H9 (cell line): ENCODE measurements at regions not wholly inside any gene's neighbourhood (a gene's known extent, or its start where the extent isn't known, plus 50 kb on each side); places are given as distances from the start of the nearest gene placed in this dataset.

Experiments used
- DNase-seq: peaks from one replicate; pipeline ENCODE4 v3.0.0-alpha.2; 2017
- H2AFZ ChIP-seq: one replicate; pipeline ENCODE4 v1.6.1; 2013; ENCODE audit warnings: mild to moderate bottlenecking, low read length, control low read depth, moderate library complexity
- H2AK5ac ChIP-seq: 2 replicates; pipeline ENCODE4 v1.6.1; 2013; ENCODE audit warnings: low read length, control low read depth, mixed read lengths; ENCODE audit not compliant: insufficient read length
- H2BK120ac ChIP-seq: one replicate; pipeline ENCODE4 v1.6.1; 2013; ENCODE audit warnings: low read depth, mild to moderate bottlenecking, low read length, control low read depth, inconsistent platforms; ENCODE audit not compliant: poor library complexity, severe bottlenecking
- H2BK12ac ChIP-seq: 2 replicates; pipeline ENCODE4 v1.6.1; 2013; ENCODE audit warnings: low read length, control low read depth, mixed read lengths, low read depth; ENCODE audit not compliant: insufficient read length
- H2BK15ac ChIP-seq: 2 replicates; pipeline ENCODE4 v1.6.1; 2013; ENCODE audit warnings: low read depth, low read length, control low read depth
- H2BK20ac ChIP-seq: one replicate; pipeline ENCODE4 v1.6.1; 2013; ENCODE audit warnings: low read depth, mild to moderate bottlenecking, low read length, control low read depth, inconsistent platforms; ENCODE audit not compliant: poor library complexity, severe bottlenecking
- H2BK5ac ChIP-seq: 2 replicates; pipeline ENCODE4 v1.6.1; 2013; ENCODE audit warnings: low read length, control low read depth, mixed read lengths; ENCODE audit not compliant: insufficient read length
- H3K14ac ChIP-seq: 2 replicates; pipeline ENCODE4 v1.6.1; 2013; ENCODE audit warnings: low read length, control low read depth; ENCODE audit not compliant: insufficient read depth
- H3K18ac ChIP-seq: 2 replicates; pipeline ENCODE4 v1.6.1; 2013; ENCODE audit warnings: low read depth, mild to moderate bottlenecking, mixed read lengths, low read length, control low read depth; ENCODE audit not compliant: insufficient read length
- H3K23ac ChIP-seq: 2 replicates; pipeline ENCODE4 v1.6.1; 2013; ENCODE audit warnings: low read length, control low read depth, mixed read lengths, low read depth; ENCODE audit not compliant: insufficient read length
- H3K23me2 ChIP-seq: 2 replicates; pipeline ENCODE4 v1.6.1; 2013; ENCODE audit warnings: low read depth, mild to moderate bottlenecking, mixed read lengths, low read length, control low read depth; ENCODE audit not compliant: insufficient read length, poor library complexity, severe bottlenecking
- H3K27ac ChIP-seq: 2 replicates; pipeline ENCODE4 v1.5.1; 2013; ENCODE audit warnings: low read length, control low read depth, mixed read lengths, low read depth; ENCODE audit not compliant: insufficient read length
- H3K27me3 ChIP-seq: 2 replicates; pipeline ENCODE4 v1.6.1; 2013; ENCODE audit warnings: low read length, control low read depth, inconsistent platforms; ENCODE audit not compliant: insufficient read depth
- H3K4ac ChIP-seq: 2 replicates; pipeline ENCODE4 v1.6.1; 2013; ENCODE audit warnings: low read depth, mild to moderate bottlenecking, control low read depth, inconsistent platforms, low read length, moderate library complexity
- H3K4me1 ChIP-seq: 2 replicates; pipeline ENCODE4 v1.6.1; 2013; ENCODE audit warnings: low read length, control low read depth, inconsistent platforms; ENCODE audit not compliant: insufficient read depth
- H3K4me2 ChIP-seq: 2 replicates; pipeline ENCODE4 v1.6.1; 2013; ENCODE audit warnings: low read length, control low read depth, mixed read lengths; ENCODE audit not compliant: insufficient read length, insufficient read depth
- H3K56ac ChIP-seq: 2 replicates; pipeline ENCODE4 v1.6.1; 2013; ENCODE audit warnings: low read depth, mild to moderate bottlenecking, mixed read lengths, low read length, control low read depth; ENCODE audit not compliant: insufficient read length
- H3K79me1 ChIP-seq: 2 replicates; pipeline ENCODE4 v1.6.1; 2013; ENCODE audit warnings: low read depth, mild to moderate bottlenecking, moderate library complexity, low read length, control low read depth, inconsistent platforms; ENCODE audit not compliant: insufficient read depth, poor library complexity, severe bottlenecking
- H3K79me2 ChIP-seq: 2 replicates; pipeline ENCODE4 v1.6.1; 2013; ENCODE audit warnings: low read length, control low read depth, inconsistent platforms; ENCODE audit not compliant: insufficient read depth
- H3K9ac ChIP-seq: 2 replicates; pipeline ENCODE4 v1.6.1; 2013; ENCODE audit warnings: low read length, control low read depth, mixed read lengths; ENCODE audit not compliant: insufficient read length; ENCODE audit errors: extremely low read depth
- H3K9me3 ChIP-seq: one replicate; pipeline ENCODE4 v1.6.1; 2013; ENCODE audit warnings: low read depth, low read length, inconsistent platforms; ENCODE audit not compliant: control insufficient read depth
- H3T11ph ChIP-seq: one replicate; pipeline ENCODE4 v1.6.1; 2013; ENCODE audit warnings: mild to moderate bottlenecking, low read length, control low read depth, inconsistent platforms
- H4K20me1 ChIP-seq: one replicate; pipeline ENCODE4 v1.6.1; 2013; ENCODE audit not compliant: control insufficient read depth, insufficient read length, insufficient read depth
- H4K5ac ChIP-seq: 2 replicates; pipeline ENCODE4 v1.6.1; 2013; ENCODE audit warnings: low read depth, mild to moderate bottlenecking, mixed read lengths, low read length, control low read depth; ENCODE audit not compliant: insufficient read length
- H4K8ac ChIP-seq: replicated peaks from 2 replicates; pipeline ENCODE4 v1.6.1; 2013; ENCODE audit warnings: low read length, control low read depth, mixed read lengths, low read depth; ENCODE audit not compliant: insufficient read length
- H4K91ac ChIP-seq: 2 replicates; pipeline ENCODE4 v1.6.1; 2013; ENCODE audit warnings: low read depth, mild to moderate bottlenecking, moderate library complexity, mixed read lengths, low read length, control low read depth; ENCODE audit not compliant: insufficient read length
- H3K27ac Mint-ChIP-seq, 3 experiments: 2 replicates in 2 of 3; 3 replicates in 1 of 3; pipeline ENCODE4 v1.8.0; 2020 to 2021; ENCODE audit warnings: mixed read lengths in 3 of 3, mild to moderate bottlenecking in 1 of 3, moderate library complexity in 1 of 3
- H3K27me3 Mint-ChIP-seq: 2 replicates; pipeline ENCODE4 v1.8.0; 2021; ENCODE audit warnings: low read depth, mild to moderate bottlenecking, moderate library complexity, mixed read lengths
- H3K36me3 Mint-ChIP-seq, 3 experiments: 2 replicates in 2 of 3; 3 replicates in 1 of 3; pipeline ENCODE4 v1.8.0; 2020 to 2021; ENCODE audit warnings: low read depth in 3 of 3, mixed read lengths in 3 of 3; ENCODE audit not compliant: insufficient read depth in 1 of 3
- H3K4me1 Mint-ChIP-seq, 2 experiments: 2 replicates each; pipeline ENCODE4 v1.8.0; 2020; ENCODE audit warnings: mixed read lengths in 2 of 2
- H3K4me3 Mint-ChIP-seq, 2 experiments: 2 replicates in 1 of 2; 3 replicates in 1 of 2; pipeline ENCODE4 v1.8.0; 2020 to 2021; ENCODE audit warnings: mild to moderate bottlenecking in 2 of 2, mixed read lengths in 2 of 2, moderate library complexity in 1 of 2
- H3K9me3 Mint-ChIP-seq, 2 experiments: 2 replicates in 1 of 2; 3 replicates in 1 of 2; pipeline ENCODE4 v1.8.0; 2020; ENCODE audit warnings: mild to moderate bottlenecking in 2 of 2, mixed read lengths in 2 of 2, moderate library complexity in 1 of 2
- CTCF ChIP-seq: fragments of 200-600 bp; sonication (generic); conservative IDR thresholded peaks from 3 replicates; pipeline ENCODE4 v1.8.0; 2021; ENCODE audit warnings: antibody characterized with exemption, mild to moderate bottlenecking

- H4K8ac ChIP-seq, result no peak overlapping the region
Observed at GRCh38 chr2:215812966-215813365, 200.4 kb downstream of the MREG start.

More at GRCh38 chr2:215812966-215813365, 200.4 kb downstream of the MREG start:
- Histone ChIP-seq H4K5ac (no peak overlapping the region), H4K20me1 (no peaks in the 10 kb centered on the region), H2AFZ (no peak overlapping the region), H3K4me1 (no peaks in the 10 kb centered on the region), H2AK5ac (no peak overlapping the region), H4K91ac (no peak overlapping the region), H3K9me3 (no peaks in the 10 kb centered on the region), H3K23ac (no peak overlapping the region), H3K56ac (no peak overlapping the region), H2BK5ac (no peak overlapping the region), H3K14ac (no peak overlapping the region), H2BK12ac (no peak overlapping the region), H3K27me3 (no peaks in the 10 kb centered on the region), H3K27ac (no peak overlapping the region), H3K79me1 (no peaks in the 10 kb centered on the region), H2BK20ac (no peak overlapping the region), H3K79me2 (no peaks in the 10 kb centered on the region), H3K9ac (no peak overlapping the region), H2BK15ac (no peak overlapping the region), H3K23me2 (no peaks in the 10 kb centered on the region), H3T11ph (no peak overlapping the region), H3K18ac (no peak overlapping the region), H3K4ac (no peak overlapping the region), H2BK120ac (no peak overlapping the region), H3K4me2 (no peak overlapping the region)
- Mint-ChIP-seq H3K4me1 (peaks cover 14% of the 10 kb centered on the region in 2 experiments), H3K4me3 (no peak overlapping the region), H3K27me3 (no peaks in the 10 kb centered on the region), H3K9me3 (no peaks in the 10 kb centered on the region), H3K27ac (no peak overlapping the region), H3K36me3 (no peaks in the 10 kb centered on the region)
- no peak for TF ChIP-seq CTCF
- DNase-seq, result no peak
